B cell (primary cell): ENCODE measurements at regions not wholly inside any gene's neighbourhood (a gene's known extent, or its start where the extent isn't known, plus 50 kb on each side); places are given as distances from the start of the nearest gene placed in this dataset.
"Not testable (repeated sequence)": the region's sequence is repeated elsewhere in the genome, so short reads cannot be mapped to it uniquely, and the experiment has no call there.

Experiments used
- ATAC-seq: fragments of 200-7000 bp; cut with Tn5 transposase; one replicate; pipeline ENCODE4 v1.10.0; 2021; ENCODE audit warnings: low read depth, mild to moderate bottlenecking, moderate number of reproducible peaks, moderate library complexity
- CTCF ChIA-PET: fragments of 350-600 bp; sonication (Branson Sonifier 250); formaldehyde crosslinking; loops from one replicate; lab custom pipeline; 2021; ENCODE audit warnings: antibody characterized with exemption, inconsistent platforms; lab: Charles Lee
- POLR2A ChIA-PET: fragments of 350-600 bp; sonication (Branson Sonifier 250); formaldehyde crosslinking; loops from one replicate; lab custom pipeline; 2021; ENCODE audit warnings: antibody characterized with exemption; lab: Charles Lee
- DNase-seq: peaks from one replicate; pipeline ENCODE4 v3.0.0; 2013
- H2AFZ ChIP-seq: 2 replicates; pipeline ENCODE4 v1.6.1; 2012; ENCODE audit warnings: mild to moderate bottlenecking, low read depth, low read length; ENCODE audit not compliant: insufficient read depth, poor library complexity, severe bottlenecking
- H3K27ac ChIP-seq, 2 donors: 1 replicate in 1 of 2; 2 replicates in 1 of 2; pipeline ENCODE4 v1.5.1; 2012 to 2013; ENCODE audit warnings: low read length in 2 of 2, mild to moderate bottlenecking in 2 of 2, moderate library complexity in 1 of 2
- H3K27me3 ChIP-seq, 4 experiments: fragments of 200-600 bp in 1 of 4; sonication (generic) in 1 of 4; replicated peaks in 1 of 4; 1 replicate in 2 of 4; 2 replicates in 2 of 4; pipeline versions ENCODE4 v1.6.1 to v1.7.0; 2013 to 2016; ENCODE audit warnings: low read length in 3 of 4, mild to moderate bottlenecking in 2 of 4, mixed read lengths in 1 of 4, moderate library complexity in 1 of 4; ENCODE audit not compliant: insufficient read depth in 4 of 4, control insufficient read depth in 3 of 4; ENCODE audit errors: control extremely low read depth in 1 of 4
- H3K36me3 ChIP-seq, 2 experiments: replicated peaks in 1 of 2; 1 replicate in 1 of 2; 2 replicates in 1 of 2; pipeline versions ENCODE4 v1.6.1 to v1.7.1; 2013; ENCODE audit warnings: low read length in 1 of 2; ENCODE audit not compliant: insufficient read depth in 2 of 2, control insufficient read depth in 1 of 2; ENCODE audit errors: control extremely low read depth in 1 of 2, extremely low read depth in 1 of 2
- H3K4me1 ChIP-seq, 2 donors: fragments of 200-600 bp in 1 of 2; sonication (generic) in 1 of 2; 1 replicate in 1 of 2; 2 replicates in 1 of 2; pipeline versions ENCODE4 v1.5.1 to v1.6.1; 2013 to 2017; ENCODE audit warnings: low read length in 2 of 2; ENCODE audit not compliant: control insufficient read depth in 2 of 2, insufficient read depth in 2 of 2
- H3K4me2 ChIP-seq: replicated peaks from 2 replicates; pipeline ENCODE3; 2012; ENCODE audit warnings: mild to moderate bottlenecking, low read depth, low read length; ENCODE audit not compliant: poor library complexity, severe bottlenecking
- H3K4me3 ChIP-seq, 5 experiments: fragments of 200-600 bp in 1 of 5; sonication (generic) in 1 of 5; 1 replicate in 3 of 5; 2 replicates in 2 of 5; pipeline versions ENCODE4 v1.5.1 to v1.7.0; 2011 to 2016; ENCODE audit warnings: low read length in 4 of 5, mild to moderate bottlenecking in 4 of 5, low read depth in 2 of 5, control low read depth in 1 of 5, moderate library complexity in 1 of 5; ENCODE audit not compliant: insufficient read depth in 1 of 5; ENCODE audit errors: control extremely low read depth in 1 of 5, extremely low read depth in 1 of 5
- H3K79me2 ChIP-seq: fragments of 200-600 bp; sonication (generic); one replicate; pipeline ENCODE4 v1.6.0; 2016; ENCODE audit warnings: low read length; ENCODE audit not compliant: control insufficient read depth, insufficient read depth
- H3K9ac ChIP-seq: fragments of 200-600 bp; sonication (generic); 2 replicates; pipeline ENCODE4 v1.6.1; 2017; ENCODE audit warnings: mild to moderate bottlenecking, low read length, moderate library complexity
- H3K9me3 ChIP-seq, 3 donors: one replicate each; pipeline versions ENCODE4 v1.6.1 to v1.7.1; 2013; ENCODE audit warnings: low read length in 2 of 3; ENCODE audit not compliant: control insufficient read depth in 2 of 3, insufficient read depth in 1 of 3; ENCODE audit errors: control extremely low read depth in 1 of 3
- H4K20me1 ChIP-seq: 2 replicates; pipeline ENCODE4 v1.6.0; 2012; ENCODE audit warnings: mild to moderate bottlenecking, low read length; ENCODE audit not compliant: insufficient read depth, control insufficient read depth, poor library complexity, severe bottlenecking
- H3K27ac Mint-ChIP-seq: one replicate; pipeline ENCODE4 v1.8.0; 2021; ENCODE audit warnings: mixed read lengths
- H3K27me3 Mint-ChIP-seq: one replicate; pipeline ENCODE4 v1.8.0; 2021; ENCODE audit warnings: mixed read lengths
- H3K4me1 Mint-ChIP-seq: one replicate; pipeline ENCODE4 v1.8.0; 2021; ENCODE audit warnings: mixed read lengths
- H3K4me3 Mint-ChIP-seq: one replicate; pipeline ENCODE4 v1.8.0; 2021; ENCODE audit warnings: mixed read lengths
- H3K9me3 Mint-ChIP-seq: one replicate; pipeline ENCODE4 v1.8.0; 2022; ENCODE audit warnings: mixed read lengths; ENCODE audit not compliant: insufficient read depth
- CTCF ChIP-seq: fragments of 200-600 bp; IDR thresholded peaks from one replicate; pipeline ENCODE4 v1.8.0; 2022; ENCODE audit warnings: antibody characterized with exemption, mild to moderate bottlenecking
- EZH2 ChIP-seq: IDR thresholded peaks from 2 replicates; pipeline ENCODE4 v1.6.1; 2012; ENCODE audit warnings: borderline replicate concordance, low read depth, mild to moderate bottlenecking, moderate library complexity, low read length; ENCODE audit not compliant: insufficient read depth, poor library complexity, severe bottlenecking
- WGBS: methylation state at CpG from one replicate; pipeline ENCODE4 v1.1.5; 2013; ENCODE audit warnings: missing lambda C conversion rate; ENCODE audit not compliant: insufficient coverage; 5-methylcytosine and 5-hydroxymethylcytosine counted together
- intact Hi-C: fragments of 100-400 bp; cut with micrococcal nuclease; formaldehyde crosslinking; loops from one replicate; pipeline ENCODE4 v1.10.0; 2022

- DNase-seq (no peak), ATAC-seq (no peak)
- no peak overlapping the region for H3K27ac ChIP-seq
- Mint-ChIP-seq H3K4me3 (no peak overlapping the region), H3K9me3 (peaks cover 4% of the 10 kb centered on the region), H3K27ac (no peak overlapping the region), H3K27me3 (peaks cover 47% of the 10 kb centered on the region), H3K4me1 (no peaks in the 10 kb centered on the region)
- H3K27me3 ChIP-seq, result no peaks in the 10 kb centered on the region
- TF ChIP-seq EZH2, result no peak
- no peak for TF ChIP-seq CTCF
- H3K9me3 ChIP-seq, result peaks cover 0 to 1% (median 0%) of the 10 kb centered on the region in 3 donors
- H2AFZ ChIP-seq, result no peak overlapping the region
- no peaks in the 10 kb centered on the region for H3K79me2 ChIP-seq
- WGBS, result no CpG with 5 or more reads among the region's 1 CpG
- no peak overlapping the region for H3K9ac ChIP-seq
- ChIA-PET POLR2A (no interaction called here), CTCF (no interaction called here)
- H3K36me3 ChIP-seq, result no peaks in the 10 kb centered on the region
- intact Hi-C loops, result no loop called here
- H4K20me1 ChIP-seq, result no peaks in the 10 kb centered on the region
- H3K4me3 ChIP-seq, result no peak overlapping the region
- H3K4me1 ChIP-seq, result no peaks in the 10 kb centered on the region
- no peak overlapping the region for H3K4me2 ChIP-seq
These were observed 64.8 kb upstream of the GRM8 start for GRCh38 chr7:127317447-127317961.

GRCh38 chr7:127316819-127317218 is 64.1 kb upstream of the GRM8 start:
- H3K9me3 ChIP-seq, H3K9me3 Mint-ChIP-seq, H2AFZ ChIP-seq, H3K79me2 ChIP-seq, H3K27ac ChIP-seq, H3K9ac ChIP-seq, DNase-seq, H3K4me3 ChIP-seq, H3K27me3 ChIP-seq, CTCF ChIA-PET, H4K20me1 ChIP-seq, H3K36me3 ChIP-seq, H3K4me1 ChIP-seq, ATAC-seq, intact Hi-C loops, H3K4me1 Mint-ChIP-seq, H3K27ac Mint-ChIP-seq, H3K4me3 Mint-ChIP-seq, H3K4me2 ChIP-seq, POLR2A ChIA-PET: not testable (repeated sequence)
- H3K27me3 Mint-ChIP-seq, result peaks cover 50% of the 10 kb centered on the region
